HG03097 (cell line): ENCODE measurements at regions not wholly inside any gene's neighbourhood (a gene's known extent, or its start where the extent isn't known, plus 50 kb on each side); places are given as distances from the start of the nearest gene placed in this dataset.

Source experiments
- ATAC-seq: cut with Tn5 transposase; IDR thresholded peaks from one replicate; pipeline ENCODE4 v1.9.1; 2021; ENCODE audit not compliant: unreplicated experiment, low FRiP score

GRCh38 chr20:22264917-22265316, 319.5 kb downstream of the FOXA2 start:
- no peak for ATAC-seq

GRCh38 chr20:22260506-22260905, 323.9 kb downstream of the FOXA2 start:
- no peak for ATAC-seq

GRCh38 chr20:22257912-22258311, 326.5 kb downstream of the FOXA2 start:
- no peak for ATAC-seq

- ATAC-seq = no peak
These were observed 336.2 kb downstream of the FOXA2 start for GRCh38 chr20:22248051-22248667.

- ATAC-seq = no peak
These were observed 339.2 kb downstream of the FOXA2 start for GRCh38 chr20:22245139-22245538.

GRCh38 chr20:22243067-22243466, 341.3 kb downstream of the FOXA2 start:
- ATAC-seq = no peak

GRCh38 chr20:22241609-22242008, 342.8 kb downstream of the FOXA2 start:
- no peak for ATAC-seq

- ATAC-seq = no peak
These were observed 351.4 kb downstream of the FOXA2 start for GRCh38 chr20:22232923-22233322.

- no peak for ATAC-seq
These were observed 351.9 kb downstream of the FOXA2 start for GRCh38 chr20:22232473-22232872.

GRCh38 chr20:22226849-22227700, 357.3 kb downstream of the FOXA2 start:
- no peak for ATAC-seq

- no peak for ATAC-seq
These were observed 361.1 kb downstream of the FOXA2 start for GRCh38 chr20:22223236-22223635.

GRCh38 chr20:22217712-22218352, 366.5 kb downstream of the FOXA2 start:
- ATAC-seq = no peak

- ATAC-seq = no peak
These were observed 367.4 kb downstream of the FOXA2 start for GRCh38 chr20:22216984-22217383.

- ATAC-seq = no peak
These were observed 370.1 kb downstream of the FOXA2 start for GRCh38 chr20:22214296-22214695.

- no peak for ATAC-seq
These were observed 371.1 kb downstream of the FOXA2 start for GRCh38 chr20:22213271-22213670.

- no peak for ATAC-seq
These were observed 377.1 kb downstream of the FOXA2 start for GRCh38 chr20:22207280-22207679.

- no peak for ATAC-seq
These were observed 379.6 kb downstream of the FOXA2 start for GRCh38 chr20:22204801-22205200.

- ATAC-seq = no peak
These were observed 402.2 kb downstream of the FOXA2 start for GRCh38 chr20:22182148-22182547.

GRCh38 chr20:22180244-22180643, 404.1 kb downstream of the FOXA2 start:
- no peak for ATAC-seq

GRCh38 chr20:22160101-22160652, 424.2 kb downstream of the FOXA2 start:
- no peak for ATAC-seq

GRCh38 chr20:22159276-22159675, 425.1 kb downstream of the FOXA2 start:
- no peak for ATAC-seq
